ENCODE measurements at regions not wholly inside any gene's neighbourhood (a gene's known extent, or its start where the extent isn't known, plus 50 kb on each side); places are given as distances from the start of the nearest gene placed in this dataset.

- TF ChIP-seq ZNF431 (CRISPR knock-in tag; IDR thresholded peaks at IDR 0.05) (no peak), SMARCA5 (IDR thresholded peaks at IDR 0.05) (no peak), CHD2 (IDR thresholded peaks at IDR 0.05; ENCODE audit: low read depth, low read length) (no peak), RNF219 (CRISPR knock-in tag; IDR thresholded peaks at IDR 0.05) (no peak), EZH2 (IDR thresholded peaks at IDR 0.05; ENCODE audit: borderline replicate concordance, low read depth, low read length) (no peak), RFX5 (IDR thresholded peaks at IDR 0.05; ENCODE audit: low read depth, low read length) (no peak), CREM (IDR thresholded peaks at IDR 0.05; ENCODE audit: low read depth) (no peak), FOSL1 (tag; conservative IDR thresholded peaks at IDR 0.05) (no peak), THRB (CRISPR knock-in tag; conservative IDR thresholded peaks at IDR 0.05) (no peak), POLR2AphosphoS5 (IDR thresholded peaks at IDR 0.05; ENCODE audit: control insufficient read depth, insufficient read depth, low read depth, low read length) (no peak), FOXM1 (IDR thresholded peaks at IDR 0.05; ENCODE audit: low read depth) (no peak), FOXM1 (CRISPR knock-in tag; IDR thresholded peaks at IDR 0.05; ENCODE audit: low read depth) (no peak)
- TF ChIP-seq, protein P1, sequence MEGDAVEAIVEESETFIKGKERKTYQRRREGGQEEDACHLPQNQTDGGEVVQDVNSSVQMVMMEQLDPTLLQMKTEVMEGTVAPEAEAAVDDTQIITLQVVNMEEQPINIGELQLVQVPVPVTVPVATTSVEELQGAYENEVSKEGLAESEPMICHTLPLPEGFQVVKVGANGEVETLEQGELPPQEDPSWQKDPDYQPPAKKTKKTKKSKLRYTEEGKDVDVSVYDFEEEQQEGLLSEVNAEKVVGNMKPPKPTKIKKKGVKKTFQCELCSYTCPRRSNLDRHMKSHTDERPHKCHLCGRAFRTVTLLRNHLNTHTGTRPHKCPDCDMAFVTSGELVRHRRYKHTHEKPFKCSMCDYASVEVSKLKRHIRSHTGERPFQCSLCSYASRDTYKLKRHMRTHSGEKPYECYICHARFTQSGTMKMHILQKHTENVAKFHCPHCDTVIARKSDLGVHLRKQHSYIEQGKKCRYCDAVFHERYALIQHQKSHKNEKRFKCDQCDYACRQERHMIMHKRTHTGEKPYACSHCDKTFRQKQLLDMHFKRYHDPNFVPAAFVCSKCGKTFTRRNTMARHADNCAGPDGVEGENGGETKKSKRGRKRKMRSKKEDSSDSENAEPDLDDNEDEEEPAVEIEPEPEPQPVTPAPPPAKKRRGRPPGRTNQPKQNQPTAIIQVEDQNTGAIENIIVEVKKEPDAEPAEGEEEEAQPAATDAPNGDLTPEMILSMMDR (IDR thresholded peaks at IDR 0.05 in 2 of 3, conservative IDR thresholded peaks at IDR 0.05 in 1 of 3; ENCODE audit: insufficient read depth in 2 of 3, low read depth in 1 of 3, low read length in 3 of 3): no peak
These were observed 80.4 kb upstream of the MGAT5 start for GRCh38 chr2:134173338-134174016.
